ENCODE measurements at regions not wholly inside any gene's neighbourhood (a gene's known extent, or its start where the extent isn't known, plus 50 kb on each side); places are given as distances from the start of the nearest gene placed in this dataset.

- TF ChIP-seq EZH2phosphoT487 (IDR thresholded peaks at IDR 0.05; ENCODE audit: borderline replicate concordance, low read depth, low read length): no peak
- no peak for TF ChIP-seq CTCF (conservative IDR thresholded peaks at IDR 0.05; ENCODE audit: low read length)
- no TSS peak for BruUV-seq (replicated peaks)
- Histone ChIP-seq H3K4me1 (ENCODE audit: insufficient read depth, low read length, poor library complexity, severe bottlenecking) (no peaks in the 10 kb centered on the region), H3K4me3 (ENCODE audit: low read depth, low read length, poor library complexity, severe bottlenecking) (no peak overlapping the region), H3K27ac (ENCODE audit: low read depth, low read length, poor library complexity, severe bottlenecking) (no peak overlapping the region), H2AFZ (ENCODE audit: low read length) (no peak overlapping the region), H3K36me3 (ENCODE audit: insufficient read depth, low read length) (no peaks in the 10 kb centered on the region), H3K9me3 (ENCODE audit: low read length) (no peaks in the 10 kb centered on the region), H3K9me2 (ENCODE audit: insufficient read depth, low read length) (no peaks in the 10 kb centered on the region), H4K20me1 (ENCODE audit: insufficient read depth, low read length) (no peaks in the 10 kb centered on the region), H3K79me2 (ENCODE audit: insufficient read depth, low read depth, low read length) (no peaks in the 10 kb centered on the region), H3K4me2 (ENCODE audit: low read length) (no peak overlapping the region)
- no peak for DNase-seq (ENCODE audit: low spot score)
- CTCF ChIA-PET (ENCODE audit: unreplicated experiment): no interaction called here
- POLR2A ChIA-PET: no interaction called here
- intact Hi-C loops (cut with micrococcal nuclease; ENCODE audit: unreplicated experiment): no loop called here
These were observed 348.1 kb downstream of the TMEM167A start for GRCh38 chr5:82728926-82729702.

GRCh38 chr5:82723168-82723567 is 354.0 kb downstream of the TMEM167A start:
- DNase-seq (ENCODE audit: low spot score): no peak
- Histone ChIP-seq H3K79me2 (ENCODE audit: insufficient read depth, low read depth, low read length) (no peaks in the 10 kb centered on the region), H3K4me2 (ENCODE audit: low read length) (no peak overlapping the region), H3K36me3 (ENCODE audit: insufficient read depth, low read length) (no peaks in the 10 kb centered on the region), H3K9me3 (ENCODE audit: low read length) (no peaks in the 10 kb centered on the region), H3K9me2 (ENCODE audit: insufficient read depth, low read length) (no peaks in the 10 kb centered on the region), H3K4me1 (ENCODE audit: insufficient read depth, low read length, poor library complexity, severe bottlenecking) (no peaks in the 10 kb centered on the region), H3K4me3 (ENCODE audit: low read depth, low read length, poor library complexity, severe bottlenecking) (no peak overlapping the region), H2AFZ (ENCODE audit: low read length) (no peak overlapping the region), H4K20me1 (ENCODE audit: insufficient read depth, low read length) (no peaks in the 10 kb centered on the region), H3K27ac (ENCODE audit: low read depth, low read length, poor library complexity, severe bottlenecking) (no peak overlapping the region)
- ChIA-PET CTCF (ENCODE audit: unreplicated experiment) (no interaction called here), POLR2A (interaction anchor here (1.1 kb wide), 1 partner anchor 13 kb away, joined by 6 read pairs; no protein-coding TSS in a partner anchor)
- TF ChIP-seq EZH2phosphoT487 (IDR thresholded peaks at IDR 0.05; ENCODE audit: borderline replicate concordance, low read depth, low read length): no peak
- TF ChIP-seq CTCF (conservative IDR thresholded peaks at IDR 0.05; ENCODE audit: low read length): no peak
- no TSS peak for BruUV-seq (replicated peaks)
- intact Hi-C loops (cut with micrococcal nuclease; ENCODE audit: unreplicated experiment): no loop called here

DNA sequence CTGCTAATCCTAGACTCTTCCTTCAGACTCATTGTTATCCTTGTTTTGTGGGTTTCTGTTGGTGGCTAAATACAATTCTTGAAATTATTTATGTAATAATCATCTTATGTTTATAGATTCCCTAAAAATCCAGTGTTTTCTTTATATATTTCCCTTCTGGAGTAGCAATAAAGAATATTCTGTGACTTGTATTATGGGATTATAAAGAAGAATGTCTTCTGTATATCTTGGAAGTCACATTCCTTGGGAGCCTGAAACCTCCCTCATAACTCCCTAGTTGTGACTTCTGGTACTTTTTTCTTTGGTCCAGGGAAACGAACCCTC is 356.1 kb downstream of the TMEM167A start:
- intact Hi-C loops (cut with micrococcal nuclease; ENCODE audit: unreplicated experiment): no loop called here
- no TSS peak for BruUV-seq (replicated peaks)
- TF ChIP-seq EZH2phosphoT487 (IDR thresholded peaks at IDR 0.05; ENCODE audit: borderline replicate concordance, low read depth, low read length) (no peak), CTCF (conservative IDR thresholded peaks at IDR 0.05; ENCODE audit: low read length) (no peak)

More for the DNA sequence above, 356.1 kb downstream of the TMEM167A start:
- Histone ChIP-seq H3K9me3 (ENCODE audit: low read length) (no peaks in the 10 kb centered on the region), H3K27ac (ENCODE audit: low read depth, low read length, poor library complexity, severe bottlenecking) (no peak overlapping the region), H3K4me1 (ENCODE audit: insufficient read depth, low read length, poor library complexity, severe bottlenecking) (no peaks in the 10 kb centered on the region), H3K4me2 (ENCODE audit: low read length) (no peak overlapping the region), H4K20me1 (ENCODE audit: insufficient read depth, low read length) (no peaks in the 10 kb centered on the region), H3K4me3 (ENCODE audit: low read depth, low read length, poor library complexity, severe bottlenecking) (no peak overlapping the region), H3K79me2 (ENCODE audit: insufficient read depth, low read depth, low read length) (no peaks in the 10 kb centered on the region), H3K36me3 (ENCODE audit: insufficient read depth, low read length) (no peaks in the 10 kb centered on the region), H3K9me2 (ENCODE audit: insufficient read depth, low read length) (no peaks in the 10 kb centered on the region), H2AFZ (ENCODE audit: low read length) (no peak overlapping the region)
- no peak for DNase-seq (ENCODE audit: low spot score)
- CTCF ChIA-PET (ENCODE audit: unreplicated experiment): no interaction called here
- POLR2A ChIA-PET: no interaction called here
